ENCODE measurements at regions not wholly inside any gene's neighbourhood (a gene's known extent, or its start where the extent isn't known, plus 50 kb on each side); places are given as distances from the start of the nearest gene placed in this dataset.

DNA sequence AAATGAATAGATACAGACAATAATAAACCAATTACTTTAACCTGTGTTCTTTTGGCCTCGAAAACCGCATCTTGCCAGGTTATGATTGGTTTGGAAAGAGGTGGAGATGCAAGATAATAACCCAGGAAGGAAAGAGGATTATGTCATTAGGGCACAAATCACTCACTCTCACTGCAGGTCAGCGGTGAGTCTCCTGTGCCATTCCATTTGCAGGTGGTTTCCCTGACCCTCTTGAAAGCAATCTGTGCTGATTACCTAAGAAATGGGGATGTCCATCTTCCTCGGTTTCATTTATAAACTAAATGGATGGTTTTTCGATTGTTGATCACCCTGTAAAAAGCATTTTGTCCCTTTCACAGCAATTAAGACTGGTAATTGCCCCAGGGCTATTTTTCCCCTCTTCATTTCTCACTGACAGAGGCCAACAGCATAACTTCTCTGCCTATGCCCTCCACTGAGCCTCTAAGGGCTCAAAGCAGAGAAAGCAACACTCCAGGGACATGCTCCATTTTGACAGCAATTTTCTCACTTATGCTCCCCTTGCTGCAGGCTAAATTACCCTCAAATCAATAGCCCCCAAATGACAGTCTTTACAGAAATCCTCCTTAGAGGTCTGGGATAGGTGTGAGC lies 257.5 kb downstream of the IPMK start:
- no peaks in the 10 kb centered on the region for H3K9me3 ChIP-seq (replicated peaks)
- H3K4me1 ChIP-seq, result peaks cover 5% of the 10 kb centered on the region
- no peak overlapping the region for H3K27ac ChIP-seq
- no peak for DNase-seq
- no peaks in the 10 kb centered on the region for H3K36me3 ChIP-seq
- no peak overlapping the region for H3K4me3 ChIP-seq
- no peaks in the 10 kb centered on the region for H3K27me3 ChIP-seq

DNA sequence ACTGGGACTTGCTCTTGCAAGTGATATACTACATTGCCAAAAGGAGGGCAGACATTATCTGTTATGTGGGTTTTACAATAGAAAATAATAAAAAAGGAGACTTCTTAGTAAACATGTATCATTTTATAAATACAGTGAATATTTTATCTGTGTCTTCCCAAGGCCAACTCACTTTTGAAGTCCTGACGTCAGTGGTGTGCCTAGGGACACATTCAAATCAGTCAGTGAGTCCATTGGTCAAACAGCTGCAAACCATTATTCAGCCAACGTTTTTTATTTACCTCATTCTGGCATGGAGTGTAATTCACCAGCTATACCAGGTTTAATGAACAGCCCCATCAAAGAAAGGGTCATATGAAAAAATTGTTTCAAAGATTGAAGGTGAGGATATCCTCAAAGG lies 263.7 kb downstream of the IPMK start:
- no peaks in the 10 kb centered on the region for H3K36me3 ChIP-seq
- H3K27ac ChIP-seq, result no peak overlapping the region
- no peaks in the 10 kb centered on the region for H3K4me1 ChIP-seq
- H3K9me3 ChIP-seq (replicated peaks), result no peaks in the 10 kb centered on the region
- no peaks in the 10 kb centered on the region for H3K27me3 ChIP-seq
- H3K4me3 ChIP-seq, result no peak overlapping the region
- DNase-seq, result no peak

- Histone ChIP-seq H3K4me1 (no peaks in the 10 kb centered on the region), H3K9me3 (replicated peaks) (no peaks in the 10 kb centered on the region), H3K27ac (no peak overlapping the region), H3K36me3 (no peaks in the 10 kb centered on the region), H3K4me3 (no peak overlapping the region), H3K27me3 (no peaks in the 10 kb centered on the region)
- no peak for DNase-seq
Measured at GRCh38 chr10:58001159-58001558, 266.5 kb downstream of the IPMK start.

- Histone ChIP-seq H3K4me3 (no peak overlapping the region), H3K27ac (no peak overlapping the region), H3K9me3 (replicated peaks) (no peaks in the 10 kb centered on the region), H3K36me3 (no peaks in the 10 kb centered on the region), H3K27me3 (no peaks in the 10 kb centered on the region), H3K4me1 (no peaks in the 10 kb centered on the region)
- DNase-seq, result no peak
Measured at GRCh38 chr10:57996536-57996935, 271.2 kb downstream of the IPMK start.

GRCh38 chr10:57993302-57993701 lies 274.4 kb downstream of the IPMK start:
- DNase-seq, result no peak

DNA sequence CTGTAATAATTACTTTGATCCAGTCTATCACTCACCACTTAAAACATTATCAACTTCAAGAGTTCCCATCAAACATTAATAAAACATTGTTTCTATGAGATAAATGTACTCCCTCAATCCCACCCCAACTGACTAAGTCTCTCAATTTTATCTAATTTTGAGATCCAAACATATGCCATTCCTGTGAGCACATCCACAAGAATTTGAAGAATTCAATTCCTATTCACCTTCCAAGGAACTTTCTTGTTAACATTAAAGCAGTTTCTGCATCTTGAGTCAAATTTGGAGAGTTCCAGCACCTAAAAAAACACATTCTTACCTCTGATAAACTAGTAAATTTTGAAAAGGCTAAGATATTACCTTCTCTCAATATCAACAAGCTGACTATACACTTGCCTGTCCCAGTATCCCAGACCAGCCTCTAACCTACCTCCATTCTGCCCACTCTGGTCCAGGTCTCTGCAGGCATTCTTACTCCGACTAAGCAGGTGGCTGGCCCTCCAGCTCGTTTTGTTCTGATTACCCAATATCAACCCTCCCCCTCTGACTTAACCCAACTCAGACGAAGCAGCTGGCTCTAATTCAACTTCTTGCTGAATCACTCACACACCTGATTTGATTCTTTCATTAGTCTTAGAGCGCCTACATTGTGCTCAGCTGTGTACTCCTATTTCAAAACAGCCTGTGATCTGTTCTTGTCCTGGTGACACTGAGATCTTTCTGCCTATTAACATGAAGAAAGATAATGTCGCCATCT lies 275.2 kb downstream of the IPMK start:
- Histone ChIP-seq H3K4me1 (no peaks in the 10 kb centered on the region), H3K9me3 (replicated peaks) (no peaks in the 10 kb centered on the region), H3K27me3 (no peaks in the 10 kb centered on the region), H3K36me3 (no peaks in the 10 kb centered on the region), H3K4me3 (no peak overlapping the region), H3K27ac (no peak overlapping the region)
- no peak for DNase-seq

More at GRCh38 chr10:57993302-57993701, 274.4 kb downstream of the IPMK start:
- no peak overlapping the region for H3K4me3 ChIP-seq
- no peak overlapping the region for H3K27ac ChIP-seq
- H3K4me1 ChIP-seq, result no peaks in the 10 kb centered on the region
- no peaks in the 10 kb centered on the region for H3K36me3 ChIP-seq
- no peaks in the 10 kb centered on the region for H3K9me3 ChIP-seq (replicated peaks)
- H3K27me3 ChIP-seq, result no peaks in the 10 kb centered on the region

GRCh38 chr10:57988964-57989363 lies 278.7 kb downstream of the IPMK start:
- no peaks in the 10 kb centered on the region for H3K36me3 ChIP-seq
- H3K4me1 ChIP-seq, result no peaks in the 10 kb centered on the region
- no peaks in the 10 kb centered on the region for H3K9me3 ChIP-seq (replicated peaks)
- no peaks in the 10 kb centered on the region for H3K27me3 ChIP-seq
- H3K27ac ChIP-seq, result no peak overlapping the region
- no peak overlapping the region for H3K4me3 ChIP-seq
- no peak for DNase-seq

DNA sequence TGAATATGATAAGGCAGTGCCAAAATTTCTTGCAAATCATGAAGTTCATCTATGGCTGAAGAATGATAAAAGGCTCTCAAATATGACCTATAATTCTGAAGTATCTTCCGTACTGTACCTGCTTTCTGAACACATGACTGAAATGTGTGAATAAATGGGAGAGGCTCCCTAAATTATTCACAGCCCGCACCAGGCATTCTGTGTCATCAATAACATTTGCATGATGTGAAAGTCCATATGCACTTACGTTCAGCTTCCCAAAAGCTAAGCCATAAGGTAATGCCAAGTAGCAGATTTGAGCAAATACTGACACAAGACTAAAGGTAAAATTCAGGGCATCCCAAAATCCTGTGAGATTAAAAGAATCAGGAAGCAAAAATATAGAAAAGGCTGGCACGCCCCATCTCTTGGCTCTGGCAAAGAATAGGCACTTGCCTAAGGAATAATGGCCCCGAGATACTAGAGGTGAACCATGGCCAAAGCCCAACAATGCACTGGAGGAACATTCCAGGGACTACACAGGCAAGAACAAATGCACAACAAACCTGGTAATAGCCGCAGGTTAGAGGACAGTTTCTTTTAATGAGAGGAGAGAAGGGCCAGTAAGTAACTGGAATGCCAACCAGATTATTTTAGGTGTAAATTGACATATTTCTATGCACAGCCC lies 280.5 kb downstream of the IPMK start:
- Histone ChIP-seq H3K27me3 (no peaks in the 10 kb centered on the region), H3K36me3 (no peaks in the 10 kb centered on the region)

GRCh38 chr10:57986422-57986821 lies 281.3 kb downstream of the IPMK start:
- Histone ChIP-seq H3K27me3 (no peaks in the 10 kb centered on the region), H3K4me1 (no peaks in the 10 kb centered on the region), H3K9me3 (replicated peaks) (no peaks in the 10 kb centered on the region), H3K4me3 (no peak overlapping the region), H3K36me3 (no peaks in the 10 kb centered on the region), H3K27ac (no peak overlapping the region)
- no peak for DNase-seq

More for the DNA sequence above, 280.5 kb downstream of the IPMK start:
- Histone ChIP-seq H3K4me1 (no peaks in the 10 kb centered on the region), H3K9me3 (replicated peaks) (no peaks in the 10 kb centered on the region), H3K27ac (no peak overlapping the region), H3K4me3 (no peak overlapping the region)
- no peak for DNase-seq

GRCh38 chr10:57983281-57983791 lies 284.4 kb downstream of the IPMK start:
- no peak for DNase-seq
- H3K27me3 ChIP-seq, result no peaks in the 10 kb centered on the region
- H3K4me3 ChIP-seq, result no peak overlapping the region
- no peaks in the 10 kb centered on the region for H3K36me3 ChIP-seq
- no peak overlapping the region for H3K27ac ChIP-seq
- H3K4me1 ChIP-seq, result no peaks in the 10 kb centered on the region
- H3K9me3 ChIP-seq (replicated peaks), result no peaks in the 10 kb centered on the region

DNA sequence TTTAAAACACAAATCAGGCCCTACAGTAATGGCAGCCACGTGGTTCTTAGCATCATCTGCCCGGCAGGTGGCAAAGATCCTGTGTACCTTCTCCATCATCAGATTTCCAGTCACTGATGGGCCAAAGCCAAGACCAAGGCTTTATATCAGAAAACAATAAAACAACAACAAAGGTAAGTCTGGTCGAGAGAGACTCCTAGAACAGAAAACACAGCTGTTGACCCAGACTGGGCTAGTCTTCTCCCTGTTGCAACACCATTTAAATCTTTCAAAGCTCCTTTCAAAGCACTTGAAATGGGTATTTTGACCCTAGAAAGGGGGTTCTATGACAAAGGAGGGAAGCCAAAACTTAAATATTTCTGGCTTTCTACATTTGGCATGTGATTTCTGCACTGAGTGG lies 285.6 kb downstream of the IPMK start:
- H3K27ac ChIP-seq, result no peak overlapping the region
- H3K4me1 ChIP-seq, result no peaks in the 10 kb centered on the region
- H3K36me3 ChIP-seq, result no peaks in the 10 kb centered on the region
- no peaks in the 10 kb centered on the region for H3K27me3 ChIP-seq
- no peak for DNase-seq
- no peaks in the 10 kb centered on the region for H3K9me3 ChIP-seq (replicated peaks)
- no peak overlapping the region for H3K4me3 ChIP-seq

GRCh38 chr10:57979956-57980355 lies 287.7 kb downstream of the IPMK start:
- Histone ChIP-seq H3K36me3 (no peaks in the 10 kb centered on the region), H3K27me3 (no peaks in the 10 kb centered on the region), H3K27ac (no peak overlapping the region), H3K9me3 (replicated peaks) (no peaks in the 10 kb centered on the region), H3K4me3 (no peak overlapping the region), H3K4me1 (no peaks in the 10 kb centered on the region)
- DNase-seq, result no peak

GRCh38 chr10:57979491-57979890 lies 288.2 kb downstream of the IPMK start:
- Histone ChIP-seq H3K9me3 (replicated peaks) (no peaks in the 10 kb centered on the region), H3K36me3 (no peaks in the 10 kb centered on the region), H3K4me3 (no peak overlapping the region), H3K27ac (no peak overlapping the region), H3K27me3 (no peaks in the 10 kb centered on the region), H3K4me1 (no peaks in the 10 kb centered on the region)
- DNase-seq, result no peak

GRCh38 chr10:57977262-57977661 lies 290.4 kb downstream of the IPMK start:
- no peaks in the 10 kb centered on the region for H3K9me3 ChIP-seq (replicated peaks)
- H3K27ac ChIP-seq, result no peak overlapping the region
- no peak for DNase-seq

DNA sequence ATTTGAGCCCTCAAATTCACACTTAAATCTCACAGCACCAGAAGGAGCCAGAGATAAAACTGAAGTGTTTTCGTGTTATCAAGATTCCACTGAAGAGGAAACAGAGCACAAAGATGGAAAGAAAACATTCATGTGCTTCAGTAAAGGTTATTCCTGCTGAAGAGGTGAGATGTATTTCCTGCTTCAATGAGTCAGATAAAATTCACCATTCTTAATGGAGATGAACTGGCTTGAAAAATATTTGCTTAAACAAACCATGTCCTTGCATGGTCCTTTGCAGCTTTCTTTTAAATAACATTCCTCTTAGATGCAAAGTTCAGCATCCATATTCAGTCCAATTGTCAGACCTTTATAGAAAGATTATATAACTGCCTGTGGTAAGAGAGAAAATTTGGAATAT lies 294.2 kb downstream of the IPMK start:
- H3K27ac ChIP-seq, result no peak overlapping the region
- no peaks in the 10 kb centered on the region for H3K9me3 ChIP-seq (replicated peaks)
- DNase-seq, result no peak
- no peaks in the 10 kb centered on the region for H3K36me3 ChIP-seq
- H3K27me3 ChIP-seq, result no peaks in the 10 kb centered on the region
- H3K4me1 ChIP-seq, result no peaks in the 10 kb centered on the region
- no peak overlapping the region for H3K4me3 ChIP-seq

More at GRCh38 chr10:57977262-57977661, 290.4 kb downstream of the IPMK start:
- H3K4me1 ChIP-seq, result no peaks in the 10 kb centered on the region
- H3K27me3 ChIP-seq, result no peaks in the 10 kb centered on the region
- no peaks in the 10 kb centered on the region for H3K36me3 ChIP-seq
- H3K4me3 ChIP-seq, result no peak overlapping the region
